Left ventricle myocardium inferior (tissue), 1 donor: ENCODE measurements at regions not wholly inside any gene's neighbourhood (a gene's known extent, or its start where the extent isn't known, plus 50 kb on each side); places are given as distances from the start of the nearest gene placed in this dataset.

ENCODE experiments used
- DNase-seq: peaks from one replicate; pipeline ENCODE4 v3.0.0-alpha.2; 2020
- H3K27ac ChIP-seq: fragments of 200-600 bp; replicated peaks from 2 replicates; pipeline ENCODE4 v1.8.0; 2021
- H3K27me3 ChIP-seq: fragments of 200-600 bp; 2 replicates; pipeline ENCODE4 v1.8.0; 2021; ENCODE audit warnings: low read depth
- H3K36me3 ChIP-seq: fragments of 200-600 bp; 2 replicates; pipeline ENCODE4 v1.8.0; 2021
- H3K4me1 ChIP-seq: fragments of 200-600 bp; 2 replicates; pipeline ENCODE4 v1.8.0; 2021
- H3K4me3 ChIP-seq: fragments of 200-600 bp; 2 replicates; pipeline ENCODE4 v1.8.0; 2021; ENCODE audit warnings: mild to moderate bottlenecking, moderate library complexity
- H3K9me3 ChIP-seq: fragments of 200-600 bp; replicated peaks from 2 replicates; pipeline ENCODE4 v1.8.0; 2021
- intact Hi-C: fragments of 100-400 bp; cut with micrococcal nuclease; formaldehyde crosslinking; loops from one replicate; pipeline ENCODE4 v1.11.0; 2022
- TF ChIP-seq, protein P1 (sequence below): fragments of 200-600 bp; IDR thresholded peaks from 2 replicates; pipeline ENCODE4 v1.8.0; 2021; ENCODE audit warnings: antibody characterized with exemption, mild to moderate bottlenecking, borderline replicate concordance
- donor health status: DM: no; HTN: yes; CAD: no; lungs with severe emphysema.

DNA sequence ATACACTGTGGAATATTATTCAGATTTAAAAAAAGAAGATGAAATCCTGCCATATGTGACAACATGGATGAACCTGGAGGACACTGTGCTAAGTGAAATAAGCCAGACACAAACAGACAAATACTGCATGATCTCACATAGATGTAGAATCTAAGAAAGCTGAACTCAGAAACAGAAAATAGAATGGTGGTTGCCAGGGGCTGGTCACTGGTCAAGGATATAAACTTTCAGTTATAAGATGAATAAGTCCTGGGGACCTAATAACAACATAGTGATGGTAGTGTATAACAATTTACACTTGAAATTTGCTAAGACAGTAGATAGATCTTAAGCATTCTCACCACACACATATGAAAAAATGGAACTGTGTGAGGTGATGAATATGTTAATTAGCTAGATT, 161.3 kb upstream of the TMCC3 start:
- DNase-seq = no peak

DNA sequence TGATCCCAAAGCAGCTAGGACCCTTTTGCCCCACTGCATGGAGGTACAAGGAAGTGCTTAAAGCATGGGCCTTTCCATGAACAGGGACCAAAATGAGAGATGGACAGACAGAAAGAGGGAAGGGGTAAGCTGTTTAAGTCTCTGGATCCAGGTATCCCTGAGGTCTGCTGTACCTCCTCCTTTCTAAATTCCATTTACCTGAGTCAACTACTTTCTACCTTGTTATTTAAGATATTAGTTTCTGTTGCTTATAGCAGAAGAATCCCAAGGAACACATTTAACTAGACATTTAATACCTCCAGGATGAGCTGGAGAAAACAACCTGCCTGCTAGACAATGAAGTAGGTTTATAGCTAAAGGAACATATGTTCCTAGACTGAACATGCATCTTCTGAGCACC, 157.6 kb upstream of the TMCC3 start:
- intact Hi-C loops = no loop called here
- TF ChIP-seq, protein P1, sequence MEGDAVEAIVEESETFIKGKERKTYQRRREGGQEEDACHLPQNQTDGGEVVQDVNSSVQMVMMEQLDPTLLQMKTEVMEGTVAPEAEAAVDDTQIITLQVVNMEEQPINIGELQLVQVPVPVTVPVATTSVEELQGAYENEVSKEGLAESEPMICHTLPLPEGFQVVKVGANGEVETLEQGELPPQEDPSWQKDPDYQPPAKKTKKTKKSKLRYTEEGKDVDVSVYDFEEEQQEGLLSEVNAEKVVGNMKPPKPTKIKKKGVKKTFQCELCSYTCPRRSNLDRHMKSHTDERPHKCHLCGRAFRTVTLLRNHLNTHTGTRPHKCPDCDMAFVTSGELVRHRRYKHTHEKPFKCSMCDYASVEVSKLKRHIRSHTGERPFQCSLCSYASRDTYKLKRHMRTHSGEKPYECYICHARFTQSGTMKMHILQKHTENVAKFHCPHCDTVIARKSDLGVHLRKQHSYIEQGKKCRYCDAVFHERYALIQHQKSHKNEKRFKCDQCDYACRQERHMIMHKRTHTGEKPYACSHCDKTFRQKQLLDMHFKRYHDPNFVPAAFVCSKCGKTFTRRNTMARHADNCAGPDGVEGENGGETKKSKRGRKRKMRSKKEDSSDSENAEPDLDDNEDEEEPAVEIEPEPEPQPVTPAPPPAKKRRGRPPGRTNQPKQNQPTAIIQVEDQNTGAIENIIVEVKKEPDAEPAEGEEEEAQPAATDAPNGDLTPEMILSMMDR = no peak
- DNase-seq = no peak

More for the DNA sequence above, 161.3 kb upstream of the TMCC3 start:
- no peaks in the 10 kb centered on the region for H3K36me3 ChIP-seq
- TF ChIP-seq, protein P1 = no peak
- H3K4me1 ChIP-seq = no peaks in the 10 kb centered on the region
- H3K27ac ChIP-seq = no peak overlapping the region
- H3K9me3 ChIP-seq = peaks cover 42% of the 10 kb centered on the region
- peaks cover 6% of the 10 kb centered on the region for H3K27me3 ChIP-seq
- no peak overlapping the region for H3K4me3 ChIP-seq
- intact Hi-C loops = no loop called here

DNA sequence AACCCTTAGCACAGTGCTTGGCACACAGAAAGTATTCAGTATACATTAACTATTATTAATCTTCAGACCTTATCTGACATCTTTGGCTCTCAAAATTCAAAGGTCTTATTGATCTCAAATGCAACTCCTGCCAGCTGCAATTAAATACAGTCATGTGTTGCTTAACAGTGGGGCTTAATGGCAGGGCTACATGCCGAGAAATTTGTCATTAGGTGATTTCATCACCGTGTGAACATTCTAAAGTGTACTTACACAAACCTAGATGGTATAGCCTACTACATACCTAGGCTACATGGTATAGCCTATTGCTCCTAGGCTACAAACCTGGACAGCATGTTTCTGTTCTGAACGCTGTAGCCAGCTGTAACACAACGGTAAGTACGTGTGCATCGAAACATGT, 156.3 kb upstream of the TMCC3 start:
- Histone ChIP-seq H3K4me3 (no peak overlapping the region), H3K27ac (no peak overlapping the region), H3K36me3 (no peaks in the 10 kb centered on the region), H3K4me1 (no peaks in the 10 kb centered on the region), H3K27me3 (peaks cover 6% of the 10 kb centered on the region), H3K9me3 (peaks cover 10% of the 10 kb centered on the region)
- intact Hi-C loops = no loop called here
- TF ChIP-seq, protein P1 = no peak
- no peak for DNase-seq

More for the DNA sequence above, 157.6 kb upstream of the TMCC3 start:
- no peak overlapping the region for H3K27ac ChIP-seq
- peaks cover 6% of the 10 kb centered on the region for H3K27me3 ChIP-seq
- H3K4me3 ChIP-seq = no peak overlapping the region
- H3K9me3 ChIP-seq = peaks cover 23% of the 10 kb centered on the region
- no peaks in the 10 kb centered on the region for H3K4me1 ChIP-seq
- no peaks in the 10 kb centered on the region for H3K36me3 ChIP-seq

DNA sequence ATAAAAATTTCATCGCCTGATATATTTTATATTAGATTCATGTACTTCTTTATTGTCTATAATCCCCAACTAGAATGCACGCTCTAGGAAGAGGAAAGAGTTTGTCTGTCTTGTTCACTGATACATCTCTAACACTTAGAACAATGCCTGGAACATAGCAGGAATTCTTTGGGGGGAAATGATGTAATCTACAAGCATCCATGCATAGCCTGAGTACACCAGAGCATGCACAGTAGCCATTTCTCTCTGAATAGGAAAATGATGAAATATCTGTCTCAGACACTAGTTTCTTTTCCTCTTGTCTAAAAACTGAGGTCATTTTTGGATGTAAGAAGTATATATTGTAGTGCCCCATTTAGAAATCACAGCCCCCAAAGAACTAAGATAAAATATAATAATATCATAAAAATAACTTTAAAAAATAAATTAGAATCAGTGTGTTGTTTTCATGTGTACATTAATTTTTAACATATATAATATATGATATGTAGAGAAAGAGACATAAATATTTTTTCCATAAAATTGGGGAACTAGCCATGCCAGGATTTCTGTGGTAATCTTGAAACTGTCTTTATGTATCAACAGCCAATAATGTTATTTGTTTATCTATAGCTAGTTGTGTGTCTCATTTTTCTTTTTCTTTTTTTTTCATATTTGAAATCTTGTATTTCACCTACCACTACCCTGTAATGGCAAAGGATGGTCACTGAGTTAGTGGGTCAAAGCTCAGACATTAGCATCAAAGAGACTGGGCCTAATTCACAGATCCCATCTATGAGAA, 155.6 kb upstream of the TMCC3 start:
- TF ChIP-seq, protein P1 = no peak
- no peak for DNase-seq
- H3K36me3 ChIP-seq = no peaks in the 10 kb centered on the region
- H3K4me3 ChIP-seq = no peak overlapping the region
- peaks cover 3% of the 10 kb centered on the region for H3K9me3 ChIP-seq
- H3K4me1 ChIP-seq = no peaks in the 10 kb centered on the region
- peaks cover 6% of the 10 kb centered on the region for H3K27me3 ChIP-seq
- intact Hi-C loops = no loop called here
- H3K27ac ChIP-seq = no peak overlapping the region

DNA sequence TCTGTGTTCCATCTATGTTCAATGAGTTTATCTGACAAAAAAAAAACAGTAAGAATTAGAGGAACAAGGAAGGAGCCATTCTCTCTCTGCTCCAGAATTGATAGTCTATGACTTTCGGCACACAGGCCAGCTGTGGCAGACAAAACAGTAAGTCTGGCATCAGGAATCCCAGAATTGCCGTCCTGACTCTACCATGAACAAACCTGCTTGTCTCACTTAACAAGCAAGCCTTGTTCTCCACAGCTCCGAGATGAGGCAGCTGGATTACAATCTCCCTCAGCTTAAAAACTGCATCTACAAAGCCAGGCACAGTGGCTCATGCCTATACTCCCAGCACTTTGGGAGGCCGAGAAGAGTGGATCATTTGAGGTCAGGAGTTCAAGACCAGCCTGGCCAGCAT, 153.6 kb upstream of the TMCC3 start:
- no peak for DNase-seq
- H3K4me1 ChIP-seq = no peaks in the 10 kb centered on the region
- H3K9me3 ChIP-seq = no peaks in the 10 kb centered on the region
- TF ChIP-seq, protein P1 = no peak
- intact Hi-C loops = no loop called here
- H3K36me3 ChIP-seq = no peaks in the 10 kb centered on the region
- H3K27me3 ChIP-seq = peaks cover 6% of the 10 kb centered on the region
- H3K27ac ChIP-seq = no peak overlapping the region
- H3K4me3 ChIP-seq = no peak overlapping the region
